ENCODE measurements at regions not wholly inside any gene's neighbourhood (a gene's known extent, or its start where the extent isn't known, plus 50 kb on each side); places are given as distances from the start of the nearest gene placed in this dataset.

DNA sequence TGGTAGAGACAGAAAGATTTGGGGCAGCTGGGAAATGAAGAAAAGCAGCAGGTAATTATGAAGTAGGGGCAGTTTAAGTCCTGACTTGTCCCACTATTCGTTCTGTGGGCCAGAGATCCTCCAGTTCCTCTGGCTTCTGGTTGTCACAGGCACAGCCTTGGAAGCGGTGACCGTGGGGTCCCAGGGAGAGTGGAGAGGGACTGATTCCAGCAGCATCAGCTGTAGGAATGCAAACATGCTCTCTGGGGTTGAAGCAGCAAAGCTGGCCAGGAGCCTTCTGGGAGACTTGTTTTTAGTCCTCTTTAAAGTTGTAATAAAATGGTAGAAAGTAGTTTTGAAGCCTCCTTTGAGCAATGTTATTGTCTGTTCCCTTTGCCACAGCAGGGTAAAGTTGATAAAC lies 488.0 kb downstream of the LMO4 start:
- Histone ChIP-seq H3K27ac (ENCODE audit: low read depth in 1 of 2, low read length in 2 of 2) (no peak overlapping the region), H3K4me3 (ENCODE audit: low read length) (no peak overlapping the region), H3K4me1 (ENCODE audit: insufficient read depth, low read length) (no peaks in the 10 kb centered on the region), H3K36me3 (ENCODE audit: insufficient read depth, low read length) (no peaks in the 10 kb centered on the region), H3K27me3 (ENCODE audit: control insufficient read depth in 1 of 2, insufficient read depth in 2 of 2, low read length in 2 of 2) (no peaks in the 10 kb centered on the region), H3K9me3 (ENCODE audit: control insufficient read depth in 1 of 2, insufficient read depth in 1 of 2, low read length in 2 of 2) (no peaks in the 10 kb centered on the region)
- POLR2A ChIA-PET: no interaction called here
- Mint-ChIP-seq H3K4me1 (ENCODE audit: low read depth) (no peaks in the 10 kb centered on the region), H3K4me3 (no peak overlapping the region), H3K9me3 (no peaks in the 10 kb centered on the region), H3K27me3 (no peaks in the 10 kb centered on the region), H3K36me3 (ENCODE audit: low read depth) (no peaks in the 10 kb centered on the region), H3K27ac (no peak overlapping the region)
- ATAC-seq (ENCODE audit: poor library complexity) (no peak), DNase-seq (no peak)
- CTCF ChIA-PET: no interaction called here
- TF ChIP-seq, protein P1, sequence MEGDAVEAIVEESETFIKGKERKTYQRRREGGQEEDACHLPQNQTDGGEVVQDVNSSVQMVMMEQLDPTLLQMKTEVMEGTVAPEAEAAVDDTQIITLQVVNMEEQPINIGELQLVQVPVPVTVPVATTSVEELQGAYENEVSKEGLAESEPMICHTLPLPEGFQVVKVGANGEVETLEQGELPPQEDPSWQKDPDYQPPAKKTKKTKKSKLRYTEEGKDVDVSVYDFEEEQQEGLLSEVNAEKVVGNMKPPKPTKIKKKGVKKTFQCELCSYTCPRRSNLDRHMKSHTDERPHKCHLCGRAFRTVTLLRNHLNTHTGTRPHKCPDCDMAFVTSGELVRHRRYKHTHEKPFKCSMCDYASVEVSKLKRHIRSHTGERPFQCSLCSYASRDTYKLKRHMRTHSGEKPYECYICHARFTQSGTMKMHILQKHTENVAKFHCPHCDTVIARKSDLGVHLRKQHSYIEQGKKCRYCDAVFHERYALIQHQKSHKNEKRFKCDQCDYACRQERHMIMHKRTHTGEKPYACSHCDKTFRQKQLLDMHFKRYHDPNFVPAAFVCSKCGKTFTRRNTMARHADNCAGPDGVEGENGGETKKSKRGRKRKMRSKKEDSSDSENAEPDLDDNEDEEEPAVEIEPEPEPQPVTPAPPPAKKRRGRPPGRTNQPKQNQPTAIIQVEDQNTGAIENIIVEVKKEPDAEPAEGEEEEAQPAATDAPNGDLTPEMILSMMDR (IDR thresholded peaks at IDR 0.05): no peak
- intact Hi-C loops (cut with DNase I, micrococcal nuclease): no loop called here

DNA sequence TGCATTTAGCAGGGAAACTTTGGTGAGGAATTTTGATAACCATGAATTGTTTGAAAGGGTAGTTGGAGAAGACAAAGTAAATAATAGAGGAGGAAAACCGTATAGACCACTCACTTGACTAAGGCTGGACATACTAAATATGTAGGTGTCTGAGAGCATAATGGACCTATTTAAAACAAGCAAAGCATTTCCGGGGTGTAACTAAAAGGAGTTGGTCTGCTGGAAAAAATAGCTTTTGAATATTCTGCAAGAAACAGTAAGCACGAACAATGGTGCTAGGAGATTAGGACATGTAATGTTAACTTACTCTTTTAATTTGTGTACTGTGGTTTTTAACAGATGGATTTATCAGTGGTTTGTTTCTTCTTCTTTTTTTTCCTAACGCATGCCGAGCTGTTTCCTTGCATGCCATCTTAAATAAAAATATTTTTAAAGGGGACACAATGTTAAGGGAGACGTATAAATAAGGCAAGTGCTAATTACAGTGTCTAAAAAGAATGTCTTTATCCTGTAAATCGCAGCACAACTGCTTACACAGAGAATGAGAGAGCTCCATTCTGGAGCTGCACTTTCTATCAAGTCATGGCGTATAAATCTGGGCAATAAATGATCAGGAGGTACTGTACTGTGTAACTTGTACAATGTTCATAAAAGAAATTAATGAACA lies 492.1 kb downstream of the LMO4 start:
- ChIA-PET POLR2A (no interaction called here), CTCF (no interaction called here)
- H3K36me3 Mint-ChIP-seq (ENCODE audit: low read depth): no peaks in the 10 kb centered on the region
- no peak overlapping the region for H3K27ac Mint-ChIP-seq
- H3K27me3 ChIP-seq (ENCODE audit: control insufficient read depth in 1 of 2, insufficient read depth in 2 of 2, low read length in 2 of 2): no peaks in the 10 kb centered on the region
- peaks cover 0 to under 1% of the 10 kb centered on the region in 2 experiments for H3K9me3 ChIP-seq (ENCODE audit: control insufficient read depth in 1 of 2, insufficient read depth in 1 of 2, low read length in 2 of 2)
- no peak overlapping the region for H3K4me3 Mint-ChIP-seq
- no peaks in the 10 kb centered on the region for H3K27me3 Mint-ChIP-seq
- DNase-seq: no peak
- H3K9me3 Mint-ChIP-seq: no peaks in the 10 kb centered on the region
- ATAC-seq (ENCODE audit: poor library complexity): no peak
- H3K4me1 Mint-ChIP-seq (ENCODE audit: low read depth): no peaks in the 10 kb centered on the region
- no peaks in the 10 kb centered on the region for H3K36me3 ChIP-seq (ENCODE audit: insufficient read depth, low read length)
- H3K27ac ChIP-seq (ENCODE audit: low read depth in 1 of 2, low read length in 2 of 2): no peak overlapping the region
- TF ChIP-seq, protein P1 (IDR thresholded peaks at IDR 0.05): no peak
- intact Hi-C loops (cut with DNase I, micrococcal nuclease): no loop called here
- no peak overlapping the region for H3K4me3 ChIP-seq (ENCODE audit: low read length)
- no peaks in the 10 kb centered on the region for H3K4me1 ChIP-seq (ENCODE audit: insufficient read depth, low read length)

DNA sequence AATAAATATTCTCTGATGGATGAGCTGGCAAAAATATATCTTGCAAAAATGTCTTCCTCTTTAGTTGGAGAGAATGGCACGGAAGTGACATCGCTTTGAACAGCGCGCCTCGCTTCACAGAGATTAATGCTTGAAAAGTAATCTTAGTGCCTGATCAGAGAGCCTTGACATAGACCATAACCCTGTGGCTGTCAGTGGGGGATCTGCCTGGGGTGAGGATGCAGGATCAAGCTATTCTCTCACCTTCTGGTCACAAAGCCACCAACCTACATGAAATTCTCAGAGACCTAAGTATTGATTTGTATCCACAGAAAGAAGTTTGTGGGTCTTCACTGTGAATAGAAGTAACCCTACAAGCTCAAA lies 492.6 kb downstream of the LMO4 start:
- no peaks in the 10 kb centered on the region for H3K4me1 ChIP-seq (ENCODE audit: insufficient read depth, low read length)
- TF ChIP-seq, protein P1 (IDR thresholded peaks at IDR 0.05): no peak
- CTCF ChIA-PET: no interaction called here
- no peaks in the 10 kb centered on the region for H3K4me1 Mint-ChIP-seq (ENCODE audit: low read depth)
- H3K27me3 ChIP-seq (ENCODE audit: control insufficient read depth in 1 of 2, insufficient read depth in 2 of 2, low read length in 2 of 2): no peaks in the 10 kb centered on the region
- no peaks in the 10 kb centered on the region for H3K9me3 Mint-ChIP-seq
- no peak overlapping the region for H3K4me3 Mint-ChIP-seq
- H3K27ac ChIP-seq (ENCODE audit: low read depth in 1 of 2, low read length in 2 of 2): no peak overlapping the region
- peaks cover 0 to 5% of the 10 kb centered on the region in 2 experiments for H3K9me3 ChIP-seq (ENCODE audit: control insufficient read depth in 1 of 2, insufficient read depth in 1 of 2, low read length in 2 of 2)
- ATAC-seq (ENCODE audit: poor library complexity) (no peak), DNase-seq (no peak)
- H3K36me3 ChIP-seq (ENCODE audit: insufficient read depth, low read length): no peaks in the 10 kb centered on the region
- no peaks in the 10 kb centered on the region for H3K27me3 Mint-ChIP-seq
- H3K36me3 Mint-ChIP-seq (ENCODE audit: low read depth): no peaks in the 10 kb centered on the region
- intact Hi-C loops (cut with DNase I, micrococcal nuclease): no loop called here
- no peak overlapping the region for H3K4me3 ChIP-seq (ENCODE audit: low read length)
- POLR2A ChIA-PET: interaction anchor here (0.6 kb wide), 1 partner anchor 12 kb away, joined by 4 read pairs; no protein-coding TSS in a partner anchor
- H3K27ac Mint-ChIP-seq: no peak overlapping the region

Measured in CD4-positive, alpha-beta T cell (primary cell).